ENCODE measurements at regions not wholly inside any gene's neighbourhood (a gene's known extent, or its start where the extent isn't known, plus 50 kb on each side); places are given as distances from the start of the nearest gene placed in this dataset.
"Not testable (repeated sequence)": the region's sequence is repeated elsewhere in the genome, so short reads cannot be mapped to it uniquely, and the experiment has no call there.

DNA sequence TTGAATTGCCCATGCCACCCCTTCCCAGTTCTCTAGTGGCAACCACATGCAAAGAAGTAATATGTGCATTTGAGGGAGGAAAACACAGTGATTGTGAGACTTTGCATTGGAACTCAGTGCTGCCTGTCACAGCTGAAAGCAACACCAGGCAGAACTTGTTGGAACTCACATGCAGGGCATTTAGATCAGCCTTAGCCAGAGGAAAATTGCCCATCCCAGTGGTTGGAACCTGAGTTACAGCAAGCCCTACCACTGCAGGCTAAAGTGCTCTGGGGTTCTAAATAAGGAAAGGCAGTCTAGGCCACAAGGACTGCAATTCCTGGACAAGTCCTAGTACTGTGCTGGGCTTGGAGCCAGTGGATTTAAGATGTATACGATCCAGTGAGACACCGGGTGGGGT, 245.3 kb upstream of the UFL1 start:
- no peak for DNase-seq

DNA sequence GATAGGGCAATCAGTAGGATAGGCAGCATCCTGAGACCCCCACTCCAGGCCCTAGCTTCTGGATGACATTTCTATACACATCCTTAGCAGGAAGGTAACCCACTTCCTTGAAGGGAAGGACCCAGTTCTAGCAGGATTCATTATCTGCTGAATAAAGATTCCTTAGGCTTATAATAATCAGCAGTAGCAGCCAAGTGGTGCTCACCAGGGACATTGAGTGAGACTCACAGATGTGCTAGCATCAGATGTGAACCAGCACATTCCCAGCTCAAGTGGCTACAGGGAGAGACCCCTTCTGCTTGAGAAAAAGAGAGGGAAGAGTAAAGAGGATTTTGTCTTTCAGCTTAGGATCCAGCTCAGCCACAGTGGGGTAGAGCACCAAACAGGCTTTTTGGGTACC, 244.8 kb upstream of the UFL1 start:
- DNase-seq, result no peak

DNA sequence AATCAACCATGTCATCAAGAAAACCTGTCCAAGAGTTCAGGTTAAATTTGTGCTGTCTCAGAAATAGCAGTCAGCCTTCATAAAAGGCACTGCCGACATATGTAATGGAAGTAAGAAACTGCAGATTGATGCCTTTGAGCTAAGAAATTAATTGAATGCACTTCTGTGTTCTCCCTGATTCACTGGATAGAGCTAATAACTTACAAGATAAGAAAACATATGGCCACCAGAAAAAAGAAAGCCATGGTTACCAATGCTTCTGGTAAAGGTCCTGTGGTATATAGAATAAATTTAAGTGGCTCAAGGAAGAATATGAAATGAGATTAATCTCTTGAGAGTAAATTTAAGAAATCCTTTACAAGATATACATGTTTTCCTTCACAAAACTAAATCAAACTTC, 242.5 kb upstream of the UFL1 start:
- DNase-seq, result no peak

DNA sequence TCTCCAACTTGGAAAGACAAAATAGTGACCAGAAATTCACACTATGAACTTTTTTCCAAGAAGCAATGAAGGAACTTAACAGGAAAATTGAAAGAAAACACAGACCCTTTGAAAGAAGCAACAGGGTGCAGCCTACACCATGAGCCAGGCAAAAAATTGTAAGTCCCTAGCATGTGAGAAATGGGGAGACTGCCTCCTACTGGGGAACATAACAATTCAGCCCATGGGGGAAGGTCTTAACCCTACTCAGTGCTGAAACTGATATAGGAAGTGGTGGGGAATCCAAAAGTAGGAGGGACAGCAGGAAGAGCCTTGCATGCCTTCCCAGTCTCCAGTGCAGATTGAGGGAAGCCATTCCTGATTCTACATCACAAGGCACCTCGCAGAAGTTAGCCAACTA, 235.1 kb upstream of the UFL1 start:
- DNase-seq, result no peak

DNA sequence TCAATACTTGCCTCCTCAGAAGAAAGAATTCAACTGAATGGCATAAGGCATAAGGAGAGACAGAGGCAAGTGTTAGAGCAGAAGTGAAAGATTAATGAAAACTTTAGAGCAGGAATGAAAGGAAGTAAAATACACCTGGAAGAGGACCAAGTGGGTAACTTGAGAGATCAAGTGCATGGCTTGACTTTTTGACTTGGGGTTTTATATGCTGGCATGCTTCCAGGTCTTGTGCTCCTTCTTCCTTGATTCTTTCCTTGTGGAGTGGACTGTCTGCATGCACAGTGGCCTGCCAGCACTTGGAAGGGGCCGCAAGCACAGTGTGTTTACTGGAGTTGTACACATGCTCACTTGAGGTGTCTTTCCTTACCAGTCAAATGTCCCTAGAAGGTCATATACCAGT, 222.1 kb upstream of the UFL1 start:
- DNase-seq, result no peak

DNA sequence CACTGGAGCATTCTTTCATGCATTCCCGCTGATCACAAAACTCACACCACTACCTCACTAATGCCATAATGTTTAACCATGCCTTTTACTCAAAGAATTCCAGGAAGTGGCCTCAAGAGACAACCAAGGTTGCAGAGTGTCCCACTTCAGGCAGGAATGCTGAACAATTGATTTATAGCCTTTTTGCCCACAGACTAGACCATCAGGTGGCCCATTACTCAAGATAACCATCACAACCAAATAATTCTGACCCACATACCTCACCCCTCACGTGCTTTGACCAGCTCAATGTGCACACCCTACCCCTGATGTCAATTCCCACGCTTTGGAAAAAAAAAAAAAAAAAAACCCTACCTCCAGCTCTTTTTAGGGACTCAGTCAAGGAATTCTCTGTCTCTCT, 220.6 kb upstream of the UFL1 start:
- DNase-seq, result no peak

DNA sequence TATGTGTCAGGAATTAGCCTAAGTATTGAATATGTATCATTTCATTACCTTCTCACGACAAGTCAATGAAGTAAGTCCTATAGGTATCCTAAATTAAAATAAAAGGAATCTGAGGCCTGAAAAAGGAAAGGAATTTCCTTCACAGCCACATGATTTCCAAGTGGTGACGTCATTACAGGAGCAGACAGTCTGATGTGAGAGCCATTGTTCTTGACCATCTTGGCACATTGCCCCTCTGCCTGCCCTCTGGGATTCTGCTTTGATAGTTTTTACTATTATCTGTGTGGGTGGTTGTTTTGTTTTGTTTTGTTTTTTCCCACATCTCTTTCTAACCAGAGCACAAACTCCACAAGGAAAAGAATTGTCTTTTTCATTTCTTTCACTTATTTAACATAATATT, 219.8 kb upstream of the UFL1 start:
- no peak for DNase-seq

DNA sequence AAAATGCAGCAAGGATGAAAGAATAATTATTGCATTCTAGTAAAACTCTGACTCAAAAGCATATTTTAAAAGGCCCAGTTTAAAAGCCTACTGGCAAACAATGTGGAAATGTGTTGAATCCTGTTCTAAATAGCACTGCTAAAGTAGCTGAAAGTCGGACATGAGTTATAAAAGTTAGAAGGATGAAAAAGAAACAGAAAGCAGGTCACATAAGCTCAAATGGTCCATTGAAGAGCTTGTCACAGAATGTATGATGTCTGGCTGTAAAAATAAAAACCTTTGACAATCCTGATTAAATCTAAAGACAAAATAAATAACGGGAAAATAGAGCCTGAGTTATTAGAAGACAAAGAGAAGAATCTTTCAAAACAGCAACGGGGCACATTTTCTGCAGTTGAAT, 218.6 kb upstream of the UFL1 start:
- no peak for DNase-seq

DNA sequence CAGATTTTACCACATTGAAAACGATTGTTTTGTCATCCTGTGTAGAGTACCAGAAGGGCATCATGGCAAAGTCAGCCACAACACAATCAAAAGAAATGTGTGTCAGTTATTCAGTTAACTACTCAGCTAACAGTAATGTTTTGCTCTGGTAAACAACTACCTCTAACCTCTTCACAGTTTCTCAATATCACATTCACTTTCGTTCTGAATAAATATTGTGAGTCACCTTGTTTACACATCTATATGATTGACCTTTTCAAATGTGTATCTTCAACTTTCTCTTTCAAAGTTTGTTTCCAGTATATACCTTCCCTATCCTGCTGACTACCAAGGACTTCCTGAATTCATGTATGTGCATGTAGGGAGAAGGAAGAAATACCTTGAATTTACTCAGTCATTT, 216.6 kb upstream of the UFL1 start:
- no peak for DNase-seq

DNA sequence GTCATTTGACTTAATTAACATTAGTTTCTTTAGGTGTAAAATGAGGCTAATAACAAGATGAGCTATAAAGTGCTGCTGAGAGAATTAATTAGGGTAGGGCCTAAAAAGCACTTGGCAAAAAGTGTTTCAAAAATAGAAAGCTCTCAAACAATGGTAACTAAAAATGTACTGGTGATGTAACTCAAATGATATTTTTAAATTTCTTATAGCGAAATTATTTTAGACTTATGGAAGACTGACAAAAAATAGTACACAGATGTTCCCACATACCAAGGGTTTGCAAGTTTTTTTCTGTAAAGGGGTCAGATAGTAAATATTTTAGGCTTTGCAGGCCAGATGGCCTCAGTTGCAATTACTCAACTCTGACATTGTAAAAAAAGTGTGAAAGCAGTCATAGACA, 190.7 kb upstream of the UFL1 start:
- no peak for DNase-seq

DNA sequence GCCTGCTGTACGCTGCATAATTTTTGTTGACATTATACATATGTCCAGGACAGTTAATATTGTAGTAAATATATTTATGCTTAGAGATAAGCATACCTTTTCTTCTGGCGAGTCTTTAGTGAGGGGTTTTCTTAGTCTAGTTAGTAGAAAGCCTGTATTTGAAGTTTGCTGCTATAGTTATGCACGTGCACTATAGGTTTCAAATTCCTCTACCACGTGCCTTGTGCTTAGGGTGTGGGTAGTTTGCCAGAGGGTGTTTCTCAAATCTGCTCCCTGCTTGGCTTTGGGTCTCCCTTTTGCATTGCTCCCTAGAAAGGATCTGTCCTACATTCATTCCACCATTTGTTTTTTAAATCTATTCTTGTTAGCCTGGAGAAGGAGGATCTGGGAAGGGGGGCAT, 181.4 kb upstream of the UFL1 start:
- no peak for DNase-seq

DNA sequence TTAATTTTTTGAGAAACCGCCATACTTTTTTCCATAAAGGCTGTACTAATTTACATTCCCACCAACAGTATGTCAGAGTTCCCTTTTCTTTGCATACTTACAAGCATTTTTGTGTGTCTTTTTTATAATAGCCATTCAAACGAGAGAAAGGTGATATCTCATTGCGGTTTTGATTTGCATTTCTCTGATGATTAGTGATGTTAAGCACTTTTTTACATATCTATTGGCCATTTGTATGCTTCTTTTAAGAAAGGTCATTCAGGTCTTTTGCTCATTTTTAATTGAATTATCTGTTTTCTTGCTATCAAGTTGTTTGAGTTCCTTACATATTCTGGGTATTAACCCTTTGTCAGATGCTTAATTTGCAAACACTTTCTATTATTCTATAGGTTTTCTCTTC, 176.1 kb upstream of the UFL1 start:
- no peak for DNase-seq

DNA sequence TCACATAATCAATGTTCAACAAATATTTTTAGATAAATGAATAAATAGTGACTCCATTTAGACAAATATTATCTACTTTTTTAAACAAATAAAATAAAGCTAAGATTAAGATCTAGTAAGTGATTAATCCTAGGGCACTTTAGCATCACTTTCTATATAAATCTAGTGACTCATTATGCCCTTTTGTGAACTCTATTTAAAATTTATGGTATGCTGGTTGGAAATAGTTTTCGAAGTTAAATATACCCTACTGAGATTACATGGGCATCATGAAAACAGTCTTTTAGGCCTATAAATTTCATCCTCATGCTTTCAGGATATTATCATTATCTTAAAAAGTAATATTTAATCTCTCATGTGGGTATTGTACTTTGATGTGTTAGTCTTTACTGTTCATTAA, 140.4 kb upstream of the UFL1 start:
- no peak for DNase-seq

DNA sequence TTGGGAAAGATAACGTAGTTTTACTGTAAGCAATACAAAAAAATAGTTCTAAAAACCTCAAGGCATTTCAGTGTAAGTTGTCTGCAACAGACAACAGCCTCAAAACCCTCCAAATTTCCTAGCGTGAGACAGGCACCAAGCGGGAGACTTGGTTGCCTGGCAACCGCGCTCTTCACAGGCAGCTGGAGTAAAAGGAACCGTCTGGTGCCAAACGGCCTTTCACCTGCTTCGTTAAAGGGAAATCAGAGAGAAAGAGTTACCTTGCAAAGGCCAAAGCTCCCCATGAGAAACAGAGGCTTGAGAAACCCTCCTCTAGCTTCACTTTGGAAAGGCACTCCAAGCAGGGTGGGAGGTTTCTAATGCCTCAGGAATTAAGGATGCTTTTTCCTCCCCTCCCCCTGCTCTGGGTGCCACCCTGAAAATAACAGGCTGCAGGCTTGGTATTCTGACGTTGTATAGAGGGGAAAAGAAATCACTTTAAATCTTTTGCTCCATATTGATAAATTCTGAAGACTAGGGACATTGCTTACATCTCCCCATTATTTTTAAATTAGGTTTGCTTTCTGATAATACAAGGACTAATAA, 129.7 kb upstream of the UFL1 start:
- peak; percentile 16 for DNase-seq

DNA sequence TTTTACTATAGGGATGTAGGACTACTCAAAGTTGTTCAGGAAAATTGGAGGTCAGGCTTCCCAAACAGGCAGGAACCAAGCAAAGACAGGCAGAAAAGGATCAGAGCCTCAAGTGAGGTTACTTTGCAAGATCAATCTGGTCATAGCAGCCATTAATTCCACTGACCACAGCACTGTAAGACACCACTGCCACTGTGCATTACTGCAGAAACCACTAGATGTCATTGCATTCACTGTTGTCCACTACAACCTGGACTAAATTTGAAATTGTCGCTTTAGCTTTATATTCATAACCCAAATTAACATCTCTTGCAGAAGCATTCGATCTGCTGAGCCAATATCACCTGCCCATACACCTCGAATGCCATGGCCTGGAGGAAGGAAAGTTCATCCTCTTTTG, 126.9 kb upstream of the UFL1 start:
- DNase-seq, result no peak

DNA sequence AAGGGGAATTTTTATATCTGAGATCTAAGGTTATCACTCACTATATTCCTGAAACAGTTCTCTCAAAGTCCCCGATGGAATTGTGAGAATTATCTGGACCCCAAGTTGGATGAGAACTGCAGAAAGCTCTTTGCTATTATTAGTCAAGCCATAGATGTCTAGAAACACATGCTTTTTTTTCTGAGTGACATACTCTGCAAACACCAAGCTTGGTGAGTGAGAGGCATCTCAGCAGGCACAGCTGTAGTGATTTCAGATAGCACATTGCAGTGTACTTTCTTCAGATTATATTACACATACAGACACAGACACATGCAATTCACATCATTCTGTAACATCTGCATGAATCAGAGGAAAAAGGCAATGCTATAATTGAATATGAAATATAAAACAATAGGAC, 111.1 kb upstream of the UFL1 start:
- no peak for DNase-seq

DNA sequence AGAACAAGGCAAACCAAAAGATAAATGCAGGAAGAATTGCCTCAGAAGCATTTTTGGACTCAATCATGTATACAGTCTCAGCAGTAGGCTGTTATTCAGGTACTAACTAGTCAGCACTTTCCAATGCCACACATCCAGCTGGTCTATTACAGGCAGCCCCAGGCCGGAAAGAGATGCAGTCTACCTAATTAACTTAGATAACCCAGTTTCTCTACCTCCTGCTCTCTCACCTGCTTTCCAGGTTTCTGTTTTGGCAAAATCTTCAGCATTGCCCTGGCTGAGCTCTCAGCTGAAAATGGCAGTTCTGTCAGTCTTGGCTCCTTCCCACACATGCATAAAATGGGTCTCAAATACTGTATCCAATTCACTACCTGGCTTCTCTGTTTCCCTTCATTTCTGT, 101.3 kb upstream of the UFL1 start:
- DNase-seq, result no peak

DNA sequence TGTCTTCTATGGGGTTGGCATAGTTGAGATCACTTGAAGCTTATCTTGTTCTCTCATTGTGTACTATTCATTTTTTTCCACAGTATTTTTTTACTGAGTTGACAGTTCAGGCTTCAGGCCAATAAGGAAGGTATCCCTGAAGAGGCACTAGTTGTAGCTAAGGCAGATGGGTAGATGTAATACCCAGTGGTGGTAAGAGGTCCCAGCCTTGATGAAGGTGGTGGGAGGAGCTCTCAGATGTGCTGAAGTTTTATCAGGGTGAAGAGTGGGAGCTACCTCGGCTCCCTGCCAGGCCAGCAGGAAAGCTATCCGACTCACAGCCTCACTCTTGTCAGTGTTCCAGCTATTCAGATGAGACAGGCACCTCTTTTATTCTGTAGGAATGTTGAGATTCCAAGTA, 87.7 kb upstream of the UFL1 start:
- DNase-seq, result no peak

DNA sequence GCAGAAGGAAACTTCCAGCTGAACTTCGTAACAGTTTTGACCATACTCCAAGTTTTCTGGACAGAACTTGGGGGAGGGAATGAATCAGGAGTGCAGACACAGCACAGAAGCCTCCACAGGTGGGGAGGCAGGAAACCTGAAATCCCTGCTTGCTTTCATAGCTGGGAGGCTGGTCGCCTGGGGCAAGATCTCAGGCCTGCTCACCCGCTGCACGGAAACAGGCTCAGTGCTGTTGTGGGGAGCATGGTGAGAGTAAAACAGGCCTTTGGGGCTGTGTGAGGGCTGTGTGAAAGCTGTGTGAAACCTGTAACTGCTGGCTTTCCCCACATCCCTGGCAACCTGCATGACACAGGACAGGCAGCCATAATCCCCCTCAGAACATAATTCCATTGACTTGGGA, 85.2 kb upstream of the UFL1 start:
- DNase-seq, result no peak

DNA sequence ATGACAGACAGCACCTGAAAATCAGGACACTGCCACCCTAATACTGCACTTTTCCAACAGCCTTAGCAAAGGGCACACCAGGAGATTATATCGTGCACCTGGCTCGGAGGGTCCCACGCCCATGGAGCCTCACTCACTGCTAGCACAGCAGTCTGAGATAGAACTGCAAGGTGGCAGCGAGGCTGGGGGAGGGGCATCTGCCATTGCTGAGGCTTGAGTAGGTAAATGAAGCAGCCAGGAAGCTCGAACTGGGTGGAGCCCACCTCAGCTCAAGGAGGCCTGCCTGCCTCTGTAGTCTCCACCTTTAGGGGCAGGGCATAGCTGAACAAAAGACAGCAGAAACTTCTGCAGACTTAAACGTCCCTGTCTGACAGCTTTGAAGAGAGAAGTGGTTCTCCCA, 84.4 kb upstream of the UFL1 start:
- DNase-seq, result not testable (repeated sequence)

DNA sequence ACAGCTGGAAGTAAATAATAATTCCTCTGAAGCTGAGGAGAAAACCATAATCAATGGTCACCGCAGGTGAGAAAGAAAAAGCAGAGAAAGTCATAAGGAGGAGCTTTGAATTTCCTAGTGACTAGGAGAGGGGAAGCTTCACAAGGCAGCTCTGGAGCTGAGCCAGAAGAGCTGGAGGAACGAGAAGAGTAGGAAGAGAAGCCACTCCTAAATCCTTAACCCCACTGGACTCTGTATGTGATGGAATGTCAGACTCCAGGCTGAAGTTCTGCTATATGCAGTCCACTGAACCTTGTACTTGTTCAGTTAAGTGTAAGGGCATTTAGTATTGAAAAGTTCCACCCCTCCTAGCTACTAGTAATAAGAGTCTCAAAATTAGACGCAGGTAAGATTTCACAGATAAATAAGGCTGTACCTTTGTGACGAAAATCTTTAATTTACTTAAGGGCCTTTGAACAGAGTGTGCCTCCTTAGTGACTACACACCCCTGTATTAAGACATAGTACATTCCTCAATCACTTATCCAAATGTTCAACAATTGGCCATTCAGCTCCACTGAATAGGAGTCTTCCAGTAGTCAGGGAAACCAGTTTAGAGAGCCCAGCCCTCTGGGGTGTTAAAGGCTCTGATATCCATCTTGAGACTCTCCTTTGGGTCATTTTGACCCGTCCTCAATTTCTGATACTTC, 71.4 kb upstream of the UFL1 start:
- no peak for DNase-seq

DNA sequence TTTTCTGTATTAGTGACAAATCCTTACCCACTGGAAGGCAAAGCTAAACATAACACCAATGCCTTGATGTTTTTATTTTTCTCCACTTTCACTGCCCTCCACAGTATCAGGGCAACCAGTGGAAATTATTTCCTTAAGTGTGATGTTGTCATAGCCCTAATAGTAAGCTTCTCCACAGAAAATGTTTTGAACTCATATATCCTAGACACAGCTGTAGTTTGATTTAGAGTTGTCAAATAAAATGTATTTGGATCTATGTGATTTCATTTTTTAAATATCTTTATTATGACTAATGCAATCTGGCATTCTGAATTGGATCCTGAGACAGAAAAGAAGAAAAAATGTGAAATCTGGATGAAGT, 70.9 kb upstream of the UFL1 start:
- no peak for DNase-seq

DNA sequence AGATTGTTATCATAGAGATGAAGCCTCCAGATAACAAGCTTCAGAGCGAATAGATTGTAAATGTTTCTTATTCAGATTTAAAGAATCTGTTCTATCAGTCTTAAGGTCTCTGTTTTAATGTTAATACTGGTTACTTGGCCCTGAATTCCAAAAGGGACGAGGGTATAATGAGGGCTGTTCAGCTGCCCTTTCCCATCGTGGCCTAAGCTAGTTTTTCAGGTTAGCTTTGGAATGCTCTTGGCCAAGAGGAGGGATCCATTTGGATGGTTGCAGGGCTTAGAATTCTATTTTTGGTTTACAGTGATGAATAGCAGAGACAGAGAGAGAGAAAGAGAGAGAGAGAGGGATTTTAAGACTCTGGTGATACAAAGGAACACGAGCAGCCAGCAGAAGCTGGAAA, 62.8 kb upstream of the UFL1 start:
- no peak for DNase-seq

DNA sequence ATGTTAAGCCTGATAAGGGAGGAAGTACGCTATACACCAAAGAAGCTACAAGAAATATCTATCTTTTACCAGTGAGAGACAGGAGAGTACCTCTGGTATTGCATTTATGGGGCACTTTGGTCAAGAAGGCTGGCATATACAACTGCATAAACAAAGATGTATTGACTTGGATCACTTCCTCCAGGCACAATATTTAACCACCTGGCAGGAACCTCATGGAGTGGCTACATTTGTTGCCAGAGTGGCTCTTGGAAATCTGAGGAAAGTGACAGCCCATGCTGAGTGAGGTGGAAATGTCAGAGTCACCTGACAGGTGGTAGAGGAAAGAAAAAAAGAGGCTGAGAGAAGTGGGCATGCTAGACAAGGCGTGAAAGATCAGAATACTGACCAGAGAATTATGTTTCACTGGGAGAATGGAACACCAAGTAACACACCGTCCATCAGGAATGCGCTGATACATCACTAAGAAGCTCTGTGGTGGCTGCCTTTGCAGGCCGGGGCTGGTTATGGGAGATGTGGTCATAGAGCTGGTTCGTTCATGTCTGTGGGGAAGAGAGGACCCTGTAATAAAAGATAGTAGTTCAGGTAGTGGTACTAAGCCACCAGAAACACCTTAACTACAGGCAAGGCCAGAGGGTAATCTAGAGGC, 61.4 kb upstream of the UFL1 start:
- no peak for DNase-seq

DNA sequence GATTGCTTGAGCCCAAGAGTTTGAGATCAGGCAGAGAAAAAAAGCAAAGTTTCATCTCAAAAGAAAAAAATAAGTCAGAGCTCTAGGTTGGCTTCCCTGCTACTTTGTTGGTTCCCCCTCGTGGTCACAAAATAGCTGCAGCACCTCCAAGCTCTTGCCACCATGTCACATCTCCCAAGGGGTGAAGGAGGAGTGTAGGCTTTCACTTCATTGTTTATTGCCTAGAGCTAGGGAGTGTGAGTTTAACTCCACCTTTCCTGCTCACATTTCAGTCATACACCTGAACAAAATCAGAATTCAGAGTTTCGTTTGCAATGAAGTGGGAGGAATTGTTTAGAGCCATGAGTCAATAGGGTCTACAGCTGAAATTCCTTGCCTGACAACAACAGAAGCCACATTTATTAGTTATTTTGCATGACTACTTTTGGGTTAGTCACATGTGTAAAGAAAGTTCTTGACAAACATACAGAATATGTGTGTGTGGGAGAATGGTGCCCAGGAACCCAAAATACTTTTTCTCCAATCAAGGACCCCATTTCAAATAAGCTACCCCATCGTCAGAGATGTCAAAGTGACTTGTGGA, 56.2 kb upstream of the UFL1 start:
- no peak for DNase-seq
